IMR-90 (cell line): ENCODE measurements at regions not wholly inside any gene's neighbourhood (a gene's known extent, or its start where the extent isn't known, plus 50 kb on each side); places are given as distances from the start of the nearest gene placed in this dataset.

Source experiments
- ATAC-seq: fragments of 200-7000 bp; cut with Tn5 transposase; 2 replicates; pipeline ENCODE4 v1.9.1; 2020; ENCODE audit warnings: low read depth, mild to moderate bottlenecking, moderate library complexity
- BruUV-seq: library from RNA; stranded (reverse); fragments of 400-500 nt; replicated peaks from 2 replicates; lab custom pipeline; 2021; lab: Mats Ljungman, UMichigan
- CTCF ChIA-PET: fragments of 300-600 bp; formaldehyde crosslinking; extraction: SDS; loops from one replicate; lab custom pipeline; 2021; ENCODE audit warnings: antibody characterized with exemption; lab: Yijun Ruan, JAX
- POLR2A ChIA-PET: fragments of 300-600 bp; sonication (Branson Sonifier 250); formaldehyde crosslinking; loops from one replicate; lab custom pipeline; 2022; ENCODE audit warnings: antibody characterized with exemption; ENCODE audit not compliant: unreplicated experiment; lab: Charles Lee
- DNase-seq: peaks from one replicate; pipeline ENCODE4 v3.0.0; 2013
- H2AFZ ChIP-seq: replicated peaks from 2 replicates; pipeline ENCODE3; 2013; ENCODE audit warnings: low read length, mild to moderate bottlenecking; ENCODE audit not compliant: poor library complexity
- H2AK5ac ChIP-seq: 2 replicates; pipeline ENCODE4 v1.6.1; 2013; ENCODE audit warnings: low read depth, low read length, inconsistent platforms
- H2AK9ac ChIP-seq: replicated peaks from 2 replicates; pipeline ENCODE3; 2013; ENCODE audit warnings: mild to moderate bottlenecking, low read depth, low read length, moderate library complexity; ENCODE audit not compliant: poor library complexity
- H2BK120ac ChIP-seq: 2 replicates; pipeline ENCODE4 v1.6.1; 2013; ENCODE audit warnings: low read depth, low read length, inconsistent platforms
- H2BK15ac ChIP-seq: 3 replicates; pipeline ENCODE4 v1.6.1; 2013; ENCODE audit warnings: low read depth, low read length, inconsistent platforms
- H2BK20ac ChIP-seq: 2 replicates; pipeline ENCODE4 v1.6.1; 2013; ENCODE audit warnings: low read depth, mild to moderate bottlenecking, inconsistent platforms, low read length, moderate library complexity
- H2BK5ac ChIP-seq: 2 replicates; pipeline ENCODE4 v1.6.1; 2013; ENCODE audit warnings: mild to moderate bottlenecking, low read depth, low read length, inconsistent platforms; ENCODE audit not compliant: poor library complexity, severe bottlenecking
- H3K14ac ChIP-seq: replicated peaks from 2 replicates; pipeline ENCODE4 v1.6.1; 2013; ENCODE audit warnings: low read depth, low read length, inconsistent platforms
- H3K18ac ChIP-seq: 2 replicates; pipeline ENCODE4 v1.6.1; 2013; ENCODE audit warnings: low read depth, low read length, control low read depth
- H3K23ac ChIP-seq: 2 replicates; pipeline ENCODE4 v1.6.1; 2013; ENCODE audit warnings: low read depth, low read length, inconsistent platforms
- H3K27ac ChIP-seq: 2 replicates; pipeline ENCODE4 v1.5.1; 2013; ENCODE audit warnings: mild to moderate bottlenecking, control low read depth, low read length; ENCODE audit not compliant: insufficient read depth
- H3K27me3 ChIP-seq: 2 replicates; pipeline ENCODE4 v1.6.1; 2013; ENCODE audit warnings: low read length; ENCODE audit not compliant: control insufficient read depth, insufficient read depth
- H3K36me3 ChIP-seq: 2 replicates; pipeline ENCODE4 v1.6.1; 2013; ENCODE audit warnings: low read length, mixed read lengths; ENCODE audit not compliant: control insufficient read depth, insufficient read depth
- H3K4ac ChIP-seq: 2 replicates; pipeline ENCODE4 v1.6.1; 2013; ENCODE audit warnings: low read depth, low read length, inconsistent platforms
- H3K4me1 ChIP-seq: 2 replicates; pipeline ENCODE4 v1.6.1; 2013; ENCODE audit warnings: low read length, mixed read lengths; ENCODE audit not compliant: control insufficient read depth, insufficient read depth
- H3K4me2 ChIP-seq: 2 replicates; pipeline ENCODE4 v1.6.1; 2013; ENCODE audit warnings: low read depth, mild to moderate bottlenecking, control low read depth, low read length, moderate library complexity
- H3K4me3 ChIP-seq: 2 replicates; pipeline ENCODE4 v1.5.1; 2013; ENCODE audit warnings: low read depth, mild to moderate bottlenecking, control low read depth, low read length, moderate library complexity; ENCODE audit not compliant: insufficient read depth
- H3K56ac ChIP-seq: 2 replicates; pipeline ENCODE4 v1.6.1; 2013; ENCODE audit warnings: low read length, inconsistent platforms; ENCODE audit not compliant: insufficient read depth; ENCODE audit errors: extremely low read depth
- H3K79me1 ChIP-seq, 2 experiments: 2 replicates each; pipeline ENCODE4 v1.6.1; 2013; ENCODE audit warnings: low read length in 2 of 2, inconsistent platforms in 1 of 2, low read depth in 1 of 2
- H3K9ac ChIP-seq: 2 replicates; pipeline ENCODE4 v1.6.1; 2013; ENCODE audit warnings: low read depth, low read length, control low read depth
- H3K9me1 ChIP-seq: 2 replicates; pipeline ENCODE4 v1.6.1; 2013; ENCODE audit warnings: low read length, inconsistent platforms; ENCODE audit not compliant: insufficient read depth
- H3K9me3 ChIP-seq: 2 replicates; pipeline ENCODE4 v1.6.1; 2013; ENCODE audit warnings: low read length; ENCODE audit not compliant: control insufficient read depth, insufficient read depth
- H4K20me1 ChIP-seq: 2 replicates; pipeline ENCODE4 v1.6.1; 2013; ENCODE audit warnings: low read length, inconsistent platforms; ENCODE audit not compliant: insufficient read depth
- H4K5ac ChIP-seq: 2 replicates; pipeline ENCODE4 v1.6.1; 2013; ENCODE audit warnings: mild to moderate bottlenecking, low read depth, low read length, control low read depth
- H4K8ac ChIP-seq, 2 experiments: 2 replicates each; pipeline ENCODE4 v1.6.1; 2013; ENCODE audit warnings: low read depth in 2 of 2, low read length in 2 of 2, control low read depth in 1 of 2, inconsistent platforms in 1 of 2
- H4K91ac ChIP-seq: 2 replicates; pipeline ENCODE4 v1.6.1; 2013; ENCODE audit warnings: low read depth, low read length, inconsistent platforms; ENCODE audit not compliant: insufficient read depth
- dilution Hi-C: fragments of 300-500 bp; cut with HindIII; formaldehyde crosslinking; loops from one replicate; pipeline ENCODE4 v1.14.3; 2018; ENCODE audit warnings: low sequenced_read_pairs; ENCODE audit not compliant: unreplicated experiment
- in situ Hi-C: fragments of 300-500 bp; cut with MboI; formaldehyde crosslinking; loops from 3 replicates; pipeline ENCODE4 v1.14.3; 2019; ENCODE audit warnings: low sequenced_read_pairs, inconsistent platforms, mixed read lengths
- intact Hi-C: fragments of 100-400 bp; cut with micrococcal nuclease; formaldehyde crosslinking; loops from 2 replicates; pipeline ENCODE4 v1.10.0; 2022
- TF ChIP-seq, protein P1 (sequence below): fragments of 150-350 bp; IDR thresholded peaks from 2 replicates; pipeline ENCODE4 v1.6.1; 2016; ENCODE audit warnings: low read depth, mild to moderate bottlenecking, low read length, moderate library complexity, borderline replicate concordance

DNA sequence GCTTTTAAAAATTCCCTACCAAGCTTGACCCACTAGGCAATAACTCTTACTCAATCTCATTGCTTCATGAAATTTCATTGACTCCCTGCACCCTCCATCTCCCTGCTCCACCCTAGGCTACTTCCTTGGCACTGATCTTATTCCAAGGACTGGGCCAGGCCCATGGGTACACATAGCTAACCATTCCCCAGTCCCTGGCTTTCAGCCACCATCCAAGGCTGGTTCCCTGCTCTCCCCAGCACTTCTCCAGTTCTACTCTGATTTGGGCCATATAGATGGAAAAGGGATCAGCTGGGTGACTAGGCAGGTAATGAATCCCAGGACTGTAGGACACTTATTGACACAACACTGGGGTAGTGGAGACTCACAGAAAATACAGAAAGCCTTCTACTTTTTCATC, 88.1 kb upstream of the NEO1 start:
- no peak overlapping the region for H3K4me2 ChIP-seq
- ChIA-PET POLR2A (no interaction called here), CTCF (no interaction called here)
- no peaks in the 10 kb centered on the region for H3K4me1 ChIP-seq
- no peaks in the 10 kb centered on the region for H3K79me1 ChIP-seq
- H3K4ac ChIP-seq, result no peak overlapping the region
- H3K36me3 ChIP-seq, result no peaks in the 10 kb centered on the region
- no peak overlapping the region for H2AFZ ChIP-seq
- in situ Hi-C loops, result no loop called here
- H3K14ac ChIP-seq, result no peak overlapping the region
- H3K27ac ChIP-seq, result no peak overlapping the region
- H2BK5ac ChIP-seq, result no peak overlapping the region
- H2AK5ac ChIP-seq, result no peak overlapping the region
- H2BK15ac ChIP-seq, result no peak overlapping the region
- H3K9me1 ChIP-seq, result no peaks in the 10 kb centered on the region
- ATAC-seq (no peak), DNase-seq (no peak)
- no peak overlapping the region for H3K4me3 ChIP-seq
- H4K8ac ChIP-seq, result no peak overlapping the region
- H2AK9ac ChIP-seq, result no peak overlapping the region
- dilution Hi-C loops, result no loop called here
- H3K9me3 ChIP-seq, result peaks cover 11% of the 10 kb centered on the region
- no peaks in the 10 kb centered on the region for H4K20me1 ChIP-seq
- no peak overlapping the region for H3K9ac ChIP-seq
- H2BK120ac ChIP-seq, result no peak overlapping the region
- no TSS peak for BruUV-seq
- TF ChIP-seq, protein P1, sequence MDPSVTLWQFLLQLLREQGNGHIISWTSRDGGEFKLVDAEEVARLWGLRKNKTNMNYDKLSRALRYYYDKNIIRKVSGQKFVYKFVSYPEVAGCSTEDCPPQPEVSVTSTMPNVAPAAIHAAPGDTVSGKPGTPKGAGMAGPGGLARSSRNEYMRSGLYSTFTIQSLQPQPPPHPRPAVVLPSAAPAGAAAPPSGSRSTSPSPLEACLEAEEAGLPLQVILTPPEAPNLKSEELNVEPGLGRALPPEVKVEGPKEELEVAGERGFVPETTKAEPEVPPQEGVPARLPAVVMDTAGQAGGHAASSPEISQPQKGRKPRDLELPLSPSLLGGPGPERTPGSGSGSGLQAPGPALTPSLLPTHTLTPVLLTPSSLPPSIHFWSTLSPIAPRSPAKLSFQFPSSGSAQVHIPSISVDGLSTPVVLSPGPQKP, result no peak
- no peak overlapping the region for H4K91ac ChIP-seq
- no peak overlapping the region for H3K18ac ChIP-seq
- no peak overlapping the region for H3K23ac ChIP-seq
- no peak overlapping the region for H4K5ac ChIP-seq
- intact Hi-C loops, result no loop called here
- H3K27me3 ChIP-seq, result peaks cover 1% of the 10 kb centered on the region; the same call in 1 of the 2 replicates
- H3K56ac ChIP-seq, result no peak overlapping the region
- H2BK20ac ChIP-seq, result no peak overlapping the region
